ENCODE measurements at regions not wholly inside any gene's neighbourhood (a gene's known extent, or its start where the extent isn't known, plus 50 kb on each side); places are given as distances from the start of the nearest gene placed in this dataset.

GRCh38 chr14:53807542-53807941 lies 149.1 kb downstream of the BMP4 start:
- no peak for DNase-seq (ENCODE audit: low spot score)

- no peak for DNase-seq (ENCODE audit: low spot score)
These were observed 149.5 kb downstream of the BMP4 start for GRCh38 chr14:53807108-53807507.

GRCh38 chr14:53796734-53797133 lies 159.9 kb downstream of the BMP4 start:
- DNase-seq (ENCODE audit: low spot score), result no peak

GRCh38 chr14:53793790-53794505 lies 162.7 kb downstream of the BMP4 start:
- DNase-seq (ENCODE audit: low spot score), result no peak

GRCh38 chr14:53792909-53793308 lies 163.7 kb downstream of the BMP4 start:
- DNase-seq (ENCODE audit: low spot score), result no peak

GRCh38 chr14:53790731-53791500 lies 165.7 kb downstream of the BMP4 start:
- DNase-seq (ENCODE audit: low spot score), result no peak

- DNase-seq (ENCODE audit: low spot score), result no peak
These were observed 168.1 kb downstream of the BMP4 start for GRCh38 chr14:53788566-53788965.

GRCh38 chr14:53786045-53786444 lies 170.6 kb downstream of the BMP4 start:
- no peak for DNase-seq (ENCODE audit: low spot score)

- DNase-seq (ENCODE audit: low spot score), result no peak
These were observed 171.9 kb downstream of the BMP4 start for GRCh38 chr14:53784688-53785087.

- no peak for DNase-seq (ENCODE audit: low spot score)
These were observed 173.4 kb downstream of the BMP4 start for GRCh38 chr14:53783256-53783655.

GRCh38 chr14:53780051-53780555 lies 176.5 kb downstream of the BMP4 start:
- no peak for DNase-seq (ENCODE audit: low spot score)

GRCh38 chr14:53779301-53779700 lies 177.3 kb downstream of the BMP4 start:
- DNase-seq (ENCODE audit: low spot score), result no peak

GRCh38 chr14:53778263-53778662 lies 178.4 kb downstream of the BMP4 start:
- DNase-seq (ENCODE audit: low spot score), result no peak

GRCh38 chr14:53772936-53773335 lies 183.7 kb downstream of the BMP4 start:
- no peak for DNase-seq (ENCODE audit: low spot score)

GRCh38 chr14:53767566-53767965 lies 189.1 kb downstream of the BMP4 start:
- DNase-seq (ENCODE audit: low spot score), result no peak

- no peak for DNase-seq (ENCODE audit: low spot score)
These were observed 190.0 kb downstream of the BMP4 start for GRCh38 chr14:53766601-53767000.

- no peak for DNase-seq (ENCODE audit: low spot score)
These were observed 190.5 kb downstream of the BMP4 start for GRCh38 chr14:53766106-53766505.

- DNase-seq (ENCODE audit: low spot score), result no peak
These were observed 191.8 kb downstream of the BMP4 start for GRCh38 chr14:53764846-53765245.

GRCh38 chr14:53758141-53758540 lies 198.5 kb downstream of the BMP4 start:
- no peak for DNase-seq (ENCODE audit: low spot score)

- no peak for DNase-seq (ENCODE audit: low spot score)
These were observed 198.9 kb downstream of the BMP4 start for GRCh38 chr14:53757732-53758131.

- DNase-seq (ENCODE audit: low spot score), result no peak
These were observed 205.0 kb downstream of the BMP4 start for GRCh38 chr14:53751650-53752049.

- no peak for DNase-seq (ENCODE audit: low spot score)
These were observed 207.9 kb downstream of the BMP4 start for GRCh38 chr14:53748691-53749090.

GRCh38 chr14:53744857-53745256 lies 211.8 kb downstream of the BMP4 start:
- DNase-seq (ENCODE audit: low spot score), result no peak
